GM12892 (cell line): ENCODE measurements at regions not wholly inside any gene's neighbourhood (a gene's known extent, or its start where the extent isn't known, plus 50 kb on each side); places are given as distances from the start of the nearest gene placed in this dataset.

ENCODE experiments used
- DNase-seq: peaks from one replicate; pipeline ENCODE4 v3.0.0; 2011; ENCODE audit not compliant: insufficient read length
- FAIRE-seq: peaks from 2 replicates; lab custom pipeline; 2011; peaks lifted over from hg19 to GRCh38; lab: Jason Lieb, UNC
- POLR2A ChIP-seq: IDR thresholded peaks from 2 replicates; pipeline ENCODE4 v1.6.1; 2011; ENCODE audit warnings: low read depth, low read length, control low read depth
- POLR2AphosphoS5 ChIP-seq: IDR thresholded peaks from 2 replicates; pipeline ENCODE4 v1.6.1; 2011; ENCODE audit warnings: low read depth, low read length, control low read depth
- TAF1 ChIP-seq: IDR thresholded peaks from 2 replicates; pipeline ENCODE4 v1.6.1; 2011; ENCODE audit warnings: low read depth, mild to moderate bottlenecking, control low read depth, low read length, borderline replicate concordance

GRCh38 chr3:5270666-5271371 is 83.3 kb downstream of the EDEM1 start:
- DNase-seq, result no peak
- TF ChIP-seq TAF1 (no peak), POLR2AphosphoS5 (no peak), POLR2A (no peak)
- peak; percentile 50 for FAIRE-seq

- TF ChIP-seq POLR2AphosphoS5, result no peak
- TF ChIP-seq POLR2A, result no peak
- no peak for TF ChIP-seq TAF1
- no peak for DNase-seq
- FAIRE-seq, result no peak
Observed at GRCh38 chr3:5271372-5271683, 83.8 kb downstream of the EDEM1 start.

- DNase-seq (no peak), FAIRE-seq (no peak)
Observed at GRCh38 chr3:5272387-5272786, 84.9 kb downstream of the EDEM1 start.

GRCh38 chr3:5274091-5274490 is 86.6 kb downstream of the EDEM1 start:
- FAIRE-seq (no peak), DNase-seq (no peak)
- TF ChIP-seq POLR2A (no peak), POLR2AphosphoS5 (no peak), TAF1 (no peak)

More at GRCh38 chr3:5272387-5272786, 84.9 kb downstream of the EDEM1 start:
- TF ChIP-seq POLR2A (no peak), TAF1 (no peak)

GRCh38 chr3:5275529-5275928 is 88.0 kb downstream of the EDEM1 start:
- no peak for TF ChIP-seq POLR2A
- TF ChIP-seq TAF1, result no peak
- TF ChIP-seq POLR2AphosphoS5, result no peak
- DNase-seq, result no peak
- FAIRE-seq, result peak; percentile 21

GRCh38 chr3:5276934-5277333 is 89.4 kb downstream of the EDEM1 start:
- FAIRE-seq, result no peak
- no peak for TF ChIP-seq POLR2AphosphoS5
- no peak for TF ChIP-seq POLR2A
- TF ChIP-seq TAF1, result no peak
- DNase-seq, result no peak

- no peak for DNase-seq
- FAIRE-seq, result no peak
- TF ChIP-seq TAF1 (no peak), POLR2AphosphoS5 (no peak), POLR2A (no peak)
Observed at GRCh38 chr3:5277612-5278236, 90.2 kb downstream of the EDEM1 start.

GRCh38 chr3:5278666-5279065 is 91.2 kb downstream of the EDEM1 start:
- TF ChIP-seq POLR2AphosphoS5 (no peak), TAF1 (no peak), POLR2A (no peak)
- FAIRE-seq, result no peak
- no peak for DNase-seq

GRCh38 chr3:5282703-5283102 is 95.2 kb downstream of the EDEM1 start:
- TF ChIP-seq TAF1, result no peak
- no peak for TF ChIP-seq POLR2A
- no peak for TF ChIP-seq POLR2AphosphoS5
- DNase-seq (no peak), FAIRE-seq (no peak)

- no peak for TF ChIP-seq POLR2A
- TF ChIP-seq TAF1, result no peak
- no peak for TF ChIP-seq POLR2AphosphoS5
- FAIRE-seq (no peak), DNase-seq (no peak)
Observed at GRCh38 chr3:5285439-5285838, 97.9 kb downstream of the EDEM1 start.

- TF ChIP-seq POLR2A (no peak), POLR2AphosphoS5 (no peak), TAF1 (no peak)
- no peak for FAIRE-seq
- no peak for DNase-seq
Observed at GRCh38 chr3:5290915-5291314, 103.4 kb downstream of the EDEM1 start.

- no peak for DNase-seq
- no peak for FAIRE-seq
- TF ChIP-seq POLR2AphosphoS5, result no peak
- no peak for TF ChIP-seq POLR2A
- no peak for TF ChIP-seq TAF1
Observed at GRCh38 chr3:5292512-5292911, 105.0 kb downstream of the EDEM1 start.

GRCh38 chr3:5293207-5293606 is 105.7 kb downstream of the EDEM1 start:
- TF ChIP-seq POLR2AphosphoS5, result no peak
- TF ChIP-seq TAF1, result no peak
- TF ChIP-seq POLR2A, result no peak
- FAIRE-seq (no peak), DNase-seq (no peak)
